Lower leg skin (tissue), 3 donors: ENCODE measurements at regions not wholly inside any gene's neighbourhood (a gene's known extent, or its start where the extent isn't known, plus 50 kb on each side); places are given as distances from the start of the nearest gene placed in this dataset.

Experiments used
- POLR2A ChIP-seq, 2 donors: fragments of 450-650 bp; IDR thresholded peaks; one replicate each; pipeline ENCODE4 v1.6.1; 2016 to 2017; ENCODE audit warnings: antibody characterized with exemption in 2 of 2, mild to moderate bottlenecking in 1 of 2, moderate library complexity in 1 of 2
- TF ChIP-seq, protein P1 (sequence below), 3 donors: fragments of 450-650 bp; IDR thresholded peaks; one replicate each; pipeline ENCODE4 v1.5.1; 2016; ENCODE audit warnings: antibody characterized with exemption in 3 of 3, mild to moderate bottlenecking in 3 of 3, moderate library complexity in 2 of 3

DNA sequence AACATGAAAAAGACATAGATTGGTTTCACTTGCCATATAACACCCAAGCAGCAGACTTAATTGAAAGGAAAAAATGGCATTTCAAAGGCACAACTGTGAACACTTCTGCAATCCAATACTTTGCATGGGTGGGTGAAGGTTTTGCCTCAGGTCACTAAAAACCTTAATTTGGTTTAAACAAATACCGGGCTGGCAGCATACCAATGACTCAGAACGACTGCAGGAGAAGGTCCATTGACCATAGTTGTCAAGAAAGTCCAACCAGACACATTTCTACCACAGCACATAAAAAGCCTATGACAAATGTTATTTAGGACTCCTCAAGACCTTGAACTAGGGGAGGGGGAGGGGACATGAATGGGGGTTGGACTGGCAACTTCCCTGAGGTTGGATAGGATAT is 183.6 kb upstream of the TRPC5 start:
- no peak for TF ChIP-seq POLR2A (IDR thresholded peaks at IDR 0.05)
- TF ChIP-seq, protein P1, sequence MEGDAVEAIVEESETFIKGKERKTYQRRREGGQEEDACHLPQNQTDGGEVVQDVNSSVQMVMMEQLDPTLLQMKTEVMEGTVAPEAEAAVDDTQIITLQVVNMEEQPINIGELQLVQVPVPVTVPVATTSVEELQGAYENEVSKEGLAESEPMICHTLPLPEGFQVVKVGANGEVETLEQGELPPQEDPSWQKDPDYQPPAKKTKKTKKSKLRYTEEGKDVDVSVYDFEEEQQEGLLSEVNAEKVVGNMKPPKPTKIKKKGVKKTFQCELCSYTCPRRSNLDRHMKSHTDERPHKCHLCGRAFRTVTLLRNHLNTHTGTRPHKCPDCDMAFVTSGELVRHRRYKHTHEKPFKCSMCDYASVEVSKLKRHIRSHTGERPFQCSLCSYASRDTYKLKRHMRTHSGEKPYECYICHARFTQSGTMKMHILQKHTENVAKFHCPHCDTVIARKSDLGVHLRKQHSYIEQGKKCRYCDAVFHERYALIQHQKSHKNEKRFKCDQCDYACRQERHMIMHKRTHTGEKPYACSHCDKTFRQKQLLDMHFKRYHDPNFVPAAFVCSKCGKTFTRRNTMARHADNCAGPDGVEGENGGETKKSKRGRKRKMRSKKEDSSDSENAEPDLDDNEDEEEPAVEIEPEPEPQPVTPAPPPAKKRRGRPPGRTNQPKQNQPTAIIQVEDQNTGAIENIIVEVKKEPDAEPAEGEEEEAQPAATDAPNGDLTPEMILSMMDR (IDR thresholded peaks at IDR 0.05): no peak
